Neural progenitor cell (in vitro differentiated cells): ENCODE measurements at regions not wholly inside any gene's neighbourhood (a gene's known extent, or its start where the extent isn't known, plus 50 kb on each side); places are given as distances from the start of the nearest gene placed in this dataset.

Experiments used
- CTCF ChIP-seq: fragments of 200-600 bp; sonication (generic); IDR thresholded peaks from 2 replicates; pipeline ENCODE4 v1.5.1; 2017; ENCODE audit warnings: antibody characterized with exemption, mild to moderate bottlenecking
- EZH2phosphoT487 ChIP-seq: fragments of 200-600 bp; sonication (generic); IDR thresholded peaks from 2 replicates; pipeline ENCODE4 v1.6.1; 2017; ENCODE audit warnings: antibody characterized with exemption

- TF ChIP-seq CTCF, result no peak
- TF ChIP-seq EZH2phosphoT487, result no peak
Measured at GRCh38 chr16:51394421-51394820, 243.4 kb upstream of the SALL1 start.
